MM.1S (cell line): ENCODE measurements at regions not wholly inside any gene's neighbourhood (a gene's known extent, or its start where the extent isn't known, plus 50 kb on each side); places are given as distances from the start of the nearest gene placed in this dataset.

Experiments
- DNase-seq: peaks from one replicate; pipeline ENCODE4 v3.0.0-alpha.2; 2015
- H2AFZ ChIP-seq: fragments of 300-600 bp; sonication (generic); 2 replicates; pipeline ENCODE4 v1.6.0; 2016; ENCODE audit warnings: antibody characterized with exemption, low read length
- H3F3A ChIP-seq: fragments of 300-600 bp; sonication (generic); 2 replicates; pipeline ENCODE4 v1.6.1; 2016; ENCODE audit warnings: mild to moderate bottlenecking, antibody characterized with exemption, low read length, moderate library complexity, mixed read lengths; ENCODE audit not compliant: insufficient read depth
- H3K27ac ChIP-seq: fragments of 300-600 bp; sonication (generic); 2 replicates; pipeline ENCODE4 v1.5.1; 2016; ENCODE audit warnings: mild to moderate bottlenecking, low read length
- H3K27me3 ChIP-seq: fragments of 300-600 bp; sonication (generic); replicated peaks from 2 replicates; pipeline ENCODE4 v1.6.0; 2016; ENCODE audit warnings: low read length; ENCODE audit not compliant: insufficient read depth
- H3K36me3 ChIP-seq: fragments of 300-600 bp; sonication (generic); replicated peaks from 2 replicates; pipeline ENCODE4 v1.6.1; 2016; ENCODE audit warnings: mild to moderate bottlenecking, low read length, mixed read lengths; ENCODE audit not compliant: insufficient read depth
- H3K4me1 ChIP-seq: fragments of 300-600 bp; sonication (generic); 2 replicates; pipeline ENCODE4 v1.6.1; 2016; ENCODE audit warnings: low read length, mixed read lengths
- H3K4me2 ChIP-seq: fragments of 300-600 bp; sonication (generic); 2 replicates; pipeline ENCODE4 v1.6.0; 2016; ENCODE audit warnings: low read depth, low read length
- H3K4me3 ChIP-seq: fragments of 300-600 bp; sonication (generic); 2 replicates; pipeline ENCODE4 v1.5.1; 2016; ENCODE audit warnings: low read length, mixed read lengths
- H3K79me2 ChIP-seq: fragments of 300-600 bp; sonication (generic); 2 replicates; pipeline ENCODE4 v1.6.1; 2016; ENCODE audit warnings: mixed run types, low read length, mixed read lengths
- H3K9ac ChIP-seq: fragments of 300-600 bp; sonication (generic); 2 replicates; pipeline ENCODE4 v1.6.1; 2016; ENCODE audit warnings: low read length, mixed read lengths
- H3K9me2 ChIP-seq: fragments of 300-600 bp; sonication (generic); replicated peaks from 2 replicates; pipeline ENCODE4 v1.6.1; 2016; ENCODE audit warnings: mild to moderate bottlenecking, low read length, mixed read lengths; ENCODE audit not compliant: insufficient read depth
- H3K9me3 ChIP-seq: fragments of 300-600 bp; sonication (generic); replicated peaks from 2 replicates; pipeline ENCODE4 v1.6.1; 2016; ENCODE audit warnings: mild to moderate bottlenecking, low read length, mixed read lengths; ENCODE audit not compliant: insufficient read depth
- H4K20me1 ChIP-seq: fragments of 300-600 bp; sonication (generic); 2 replicates; pipeline ENCODE4 v1.6.1; 2016; ENCODE audit warnings: mild to moderate bottlenecking, low read length, moderate library complexity, mixed read lengths; ENCODE audit not compliant: insufficient read depth
- CTCF ChIP-seq: fragments of 300-600 bp; sonication (generic); IDR thresholded peaks from 2 replicates; pipeline ENCODE4 v1.5.1; 2016; ENCODE audit warnings: antibody characterized with exemption, low read length, mixed read lengths
- EZH2 ChIP-seq: fragments of 300-600 bp; sonication (generic); optimal IDR thresholded peaks from 2 replicates; pipeline ENCODE3; 2017; ENCODE audit warnings: low read depth, mild to moderate bottlenecking, antibody characterized with exemption, low read length, mixed read lengths
- EZH2phosphoT487 ChIP-seq: fragments of 300-600 bp; sonication (generic); IDR thresholded peaks from 2 replicates; pipeline ENCODE4 v1.6.1; 2018; ENCODE audit warnings: antibody characterized with exemption, low read length

GRCh38 chr1:47616036-47616435 lies 178.2 kb downstream of the FOXD2 start:
- no peak for TF ChIP-seq EZH2phosphoT487
- TF ChIP-seq EZH2 = no peak
- no peak for TF ChIP-seq CTCF
- Histone ChIP-seq H3K9me3 (no peaks in the 10 kb centered on the region), H3K9me2 (no peaks in the 10 kb centered on the region), H3K4me3 (no peak overlapping the region), H3K36me3 (no peaks in the 10 kb centered on the region), H4K20me1 (no peaks in the 10 kb centered on the region), H3K4me2 (no peak overlapping the region), H3K79me2 (no peaks in the 10 kb centered on the region), H3F3A (no peaks in the 10 kb centered on the region), H2AFZ (no peak overlapping the region), H3K9ac (no peak overlapping the region), H3K4me1 (no peaks in the 10 kb centered on the region), H3K27ac (no peak overlapping the region), H3K27me3 (no peaks in the 10 kb centered on the region)
- no peak for DNase-seq

- Histone ChIP-seq H3K4me3 (no peak overlapping the region), H3K9me2 (no peaks in the 10 kb centered on the region), H3K9me3 (no peaks in the 10 kb centered on the region), H3F3A (no peaks in the 10 kb centered on the region), H3K9ac (no peak overlapping the region), H4K20me1 (no peaks in the 10 kb centered on the region), H3K36me3 (no peaks in the 10 kb centered on the region), H3K27me3 (no peaks in the 10 kb centered on the region), H2AFZ (no peak overlapping the region), H3K4me1 (no peaks in the 10 kb centered on the region), H3K4me2 (no peak overlapping the region), H3K79me2 (no peaks in the 10 kb centered on the region), H3K27ac (no peak overlapping the region)
- TF ChIP-seq EZH2phosphoT487 = no peak
- TF ChIP-seq EZH2 = no peak
- TF ChIP-seq CTCF = no peak
- DNase-seq = no peak
Measured at GRCh38 chr1:47616906-47617305, 179.1 kb downstream of the FOXD2 start.

GRCh38 chr1:47617381-47618221 lies 179.8 kb downstream of the FOXD2 start:
- no peaks in the 10 kb centered on the region for H3K79me2 ChIP-seq

More at GRCh38 chr1:47617381-47618221, 179.8 kb downstream of the FOXD2 start:
- no peak overlapping the region for H3K4me3 ChIP-seq
- no peak overlapping the region for H3K4me2 ChIP-seq
- no peak overlapping the region for H3K9ac ChIP-seq
- H3K27ac ChIP-seq = no peak overlapping the region
- H3F3A ChIP-seq = no peaks in the 10 kb centered on the region
- no peaks in the 10 kb centered on the region for H3K4me1 ChIP-seq
- H3K27me3 ChIP-seq = no peaks in the 10 kb centered on the region
- no peak for DNase-seq
- no peaks in the 10 kb centered on the region for H3K9me3 ChIP-seq
- TF ChIP-seq EZH2phosphoT487 (no peak), CTCF (no peak), EZH2 (no peak)
- no peak overlapping the region for H2AFZ ChIP-seq
- H3K36me3 ChIP-seq = no peaks in the 10 kb centered on the region
- H3K9me2 ChIP-seq = no peaks in the 10 kb centered on the region
- H4K20me1 ChIP-seq = no peaks in the 10 kb centered on the region
